BE2C (cell line): ENCODE measurements at regions not wholly inside any gene's neighbourhood (a gene's known extent, or its start where the extent isn't known, plus 50 kb on each side); places are given as distances from the start of the nearest gene placed in this dataset.

Experiments used
- DNase-seq: peaks from one replicate; pipeline ENCODE4 v3.0.0-alpha.2; 2020
- H3K27me3 ChIP-seq: fragments of 250-450 bp; sonication (Bioruptor Pico); 2 replicates; pipeline ENCODE4 v1.5.1; 2020; ENCODE audit warnings: mild to moderate bottlenecking
- H3K36me3 ChIP-seq: fragments of 250-450 bp; sonication (Bioruptor Pico); 2 replicates; pipeline ENCODE4 v1.5.1; 2020; ENCODE audit warnings: mild to moderate bottlenecking
- H3K4me1 ChIP-seq: fragments of 250-450 bp; sonication (Bioruptor Pico); 2 replicates; pipeline ENCODE4 v1.5.1; 2020
- H3K4me3 ChIP-seq: 2 replicates; pipeline ENCODE4 v1.5.1; 2011; ENCODE audit warnings: low read depth, low read length
- H3K9me3 ChIP-seq: fragments of 250-450 bp; sonication (Bioruptor Pico); 2 replicates; pipeline ENCODE4 v1.5.1; 2020
- CTCF ChIP-seq: IDR thresholded peaks from 2 replicates; pipeline ENCODE4 v1.5.1; 2012; ENCODE audit warnings: mild to moderate bottlenecking, low read depth, low read length

- no peak for TF ChIP-seq CTCF
- no peaks in the 10 kb centered on the region for H3K9me3 ChIP-seq
- no peaks in the 10 kb centered on the region for H3K27me3 ChIP-seq
- no peak for DNase-seq
- no peaks in the 10 kb centered on the region for H3K4me1 ChIP-seq
- no peaks in the 10 kb centered on the region for H3K36me3 ChIP-seq
- H3K4me3 ChIP-seq: no peak overlapping the region
Measured at GRCh38 chr2:30074023-30074422, 72.8 kb upstream of the YPEL5 start.

- Histone ChIP-seq H3K4me3 (no peak overlapping the region), H3K4me1 (no peaks in the 10 kb centered on the region), H3K9me3 (no peaks in the 10 kb centered on the region), H3K27me3 (no peaks in the 10 kb centered on the region), H3K36me3 (no peaks in the 10 kb centered on the region)
- no peak for DNase-seq
- TF ChIP-seq CTCF: peak; percentile 17; the same call in 1 of the 2 replicates
Measured at GRCh38 chr2:30078521-30078920, 68.3 kb upstream of the YPEL5 start.

GRCh38 chr2:30084915-30085314 lies 61.9 kb upstream of the YPEL5 start:
- H3K4me3 ChIP-seq: no peak overlapping the region
- DNase-seq: no peak
- TF ChIP-seq CTCF: no peak
- H3K27me3 ChIP-seq: no peaks in the 10 kb centered on the region
- peaks cover 6% of the 10 kb centered on the region; the same call in 1 of the 2 replicates for H3K4me1 ChIP-seq
- H3K9me3 ChIP-seq: no peaks in the 10 kb centered on the region
- no peaks in the 10 kb centered on the region for H3K36me3 ChIP-seq

- Histone ChIP-seq H3K27me3 (peaks cover 11% of the 10 kb centered on the region), H3K4me1 (peaks cover 6% of the 10 kb centered on the region; the same call in 1 of the 2 replicates), H3K9me3 (no peaks in the 10 kb centered on the region), H3K4me3 (no peak overlapping the region), H3K36me3 (no peaks in the 10 kb centered on the region)
- TF ChIP-seq CTCF: no peak
- DNase-seq: no peak
Measured at GRCh38 chr2:30089171-30089570, 57.6 kb upstream of the YPEL5 start.

- DNase-seq: no peak
- no peaks in the 10 kb centered on the region for H3K4me1 ChIP-seq
Measured at GRCh38 chr2:30095402-30095801, 51.4 kb upstream of the YPEL5 start.

GRCh38 chr2:30096451-30096850 lies 50.4 kb upstream of the YPEL5 start:
- H3K36me3 ChIP-seq: no peaks in the 10 kb centered on the region
- no peak for DNase-seq
- H3K9me3 ChIP-seq: no peaks in the 10 kb centered on the region
- TF ChIP-seq CTCF: no peak
- H3K27me3 ChIP-seq: peaks cover 42% of the 10 kb centered on the region
- H3K4me3 ChIP-seq: no peak overlapping the region
- no peaks in the 10 kb centered on the region for H3K4me1 ChIP-seq

More at GRCh38 chr2:30095402-30095801, 51.4 kb upstream of the YPEL5 start:
- H3K9me3 ChIP-seq: no peaks in the 10 kb centered on the region
- peaks cover 42% of the 10 kb centered on the region for H3K27me3 ChIP-seq
- no peak for TF ChIP-seq CTCF
- no peaks in the 10 kb centered on the region for H3K36me3 ChIP-seq
- no peak overlapping the region for H3K4me3 ChIP-seq
